ENCODE measurements at regions not wholly inside any gene's neighbourhood (a gene's known extent, or its start where the extent isn't known, plus 50 kb on each side); places are given as distances from the start of the nearest gene placed in this dataset.

GRCh38 chr2:161005170-161005569, 155.1 kb upstream of the TANK start:
- DNase-seq (ENCODE audit: low spot score), result no peak

- no peak for DNase-seq (ENCODE audit: low spot score)
These were observed 151.9 kb upstream of the TANK start for GRCh38 chr2:161008311-161008710.

DNA sequence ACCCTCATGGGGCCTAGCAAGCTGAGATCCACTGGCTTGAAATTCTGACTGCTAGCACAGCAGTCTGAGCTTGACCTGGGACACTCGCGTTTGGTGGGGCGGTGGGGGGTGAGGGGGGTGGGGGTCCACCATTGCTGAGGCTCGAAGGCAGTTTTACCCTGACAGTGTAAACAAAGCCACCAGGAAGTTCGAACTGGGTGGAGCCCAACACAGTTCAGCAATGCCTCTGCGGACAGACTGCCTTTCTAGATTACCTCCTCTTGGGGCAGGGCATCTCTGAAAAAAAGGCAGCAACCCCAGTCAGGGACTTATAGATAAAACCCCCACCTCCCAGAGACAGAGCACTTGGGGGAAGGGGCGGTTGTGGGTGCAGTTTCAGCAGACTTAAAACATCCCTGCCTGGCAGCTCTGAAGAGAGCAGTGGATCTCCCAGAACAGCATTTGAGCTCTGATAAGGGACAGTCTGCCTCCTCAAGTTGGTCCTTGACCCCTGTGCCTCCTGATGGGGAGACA, 149.7 kb upstream of the TANK start:
- DNase-seq (ENCODE audit: low spot score), result no peak

- no peak for DNase-seq (ENCODE audit: low spot score)
These were observed 142.3 kb upstream of the TANK start for GRCh38 chr2:161017780-161018470.

DNA sequence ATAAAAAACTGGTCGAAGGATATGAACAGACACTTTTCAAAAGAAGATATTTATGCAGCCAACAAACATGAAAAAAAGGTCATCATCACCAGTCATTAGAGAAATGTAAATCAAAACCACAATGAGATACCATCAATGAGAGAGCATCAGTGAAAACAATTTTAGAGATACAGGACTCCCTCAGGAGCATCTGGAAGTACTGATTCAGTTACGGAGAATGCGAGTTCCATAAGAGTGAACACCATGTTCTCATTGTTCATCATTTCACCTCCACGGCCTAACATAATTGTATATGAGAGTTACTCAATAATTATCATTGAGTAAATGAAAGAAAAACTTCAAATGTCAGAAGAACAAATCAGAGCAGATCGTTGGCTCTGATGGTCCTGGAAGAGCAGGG, 140.9 kb upstream of the TANK start:
- DNase-seq (ENCODE audit: low spot score), result no peak

DNA sequence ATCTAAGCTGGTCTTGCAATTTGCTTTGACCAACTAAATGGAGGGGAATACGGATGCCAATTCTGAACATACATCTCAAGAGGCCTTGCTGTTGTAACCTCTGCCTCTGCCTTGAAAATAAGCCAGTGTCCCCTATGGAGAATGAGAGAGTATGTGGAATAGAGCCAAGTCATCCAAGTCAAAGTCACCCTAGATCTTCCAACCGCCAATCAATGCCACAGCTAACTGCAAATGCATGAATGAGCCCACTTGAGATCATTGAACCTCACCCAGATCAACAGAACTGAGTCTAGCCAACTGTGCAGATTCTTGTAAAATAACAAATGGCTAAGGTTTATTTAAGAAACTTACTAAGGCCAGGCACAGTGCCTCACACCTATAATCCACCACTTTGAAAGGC, 139.8 kb upstream of the TANK start:
- DNase-seq (ENCODE audit: low spot score), result no peak

DNA sequence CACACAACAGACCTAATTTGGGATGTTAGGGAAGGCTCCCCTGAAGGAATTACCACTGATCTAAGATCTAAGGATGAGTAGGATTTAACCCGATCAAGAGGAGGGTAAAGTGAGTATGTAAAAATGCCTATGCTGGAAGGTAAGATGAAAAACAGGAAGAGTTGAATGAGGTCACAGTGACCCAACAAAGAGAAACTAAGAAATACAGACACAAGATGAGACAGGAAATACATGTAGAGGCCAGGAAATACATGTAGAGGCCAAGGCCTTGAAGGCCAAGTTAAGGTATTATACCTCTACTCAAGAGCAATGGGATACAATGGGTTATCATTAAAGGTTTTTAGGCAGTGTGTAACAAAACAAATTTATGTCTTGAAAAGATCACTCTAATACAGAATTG, 131.6 kb upstream of the TANK start:
- DNase-seq (ENCODE audit: low spot score), result no peak

- DNase-seq (ENCODE audit: low spot score), result no peak
These were observed 130.9 kb upstream of the TANK start for GRCh38 chr2:161029321-161029720.

- no peak for DNase-seq (ENCODE audit: low spot score)
These were observed 129.8 kb upstream of the TANK start for GRCh38 chr2:161030260-161031063.

DNA sequence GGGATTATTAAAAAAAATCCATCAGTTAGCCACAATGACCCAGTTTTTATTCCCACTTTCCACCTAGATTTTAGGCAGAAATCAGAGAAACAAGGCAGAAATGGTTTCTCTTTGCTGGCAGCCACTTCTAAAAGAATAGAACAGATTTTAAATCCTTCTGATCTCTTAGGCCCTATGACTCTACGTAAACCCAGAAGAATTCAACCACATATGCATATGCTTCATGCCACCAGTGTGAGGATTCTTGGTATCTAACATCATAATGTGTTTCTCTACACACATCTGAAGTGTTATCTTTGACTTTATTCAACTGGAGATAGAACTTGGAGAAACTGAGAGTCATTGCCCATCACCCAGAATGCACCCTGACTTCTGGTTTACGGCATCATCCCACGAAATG, 128.7 kb upstream of the TANK start:
- DNase-seq (ENCODE audit: low spot score), result no peak

GRCh38 chr2:161032635-161033034, 127.6 kb upstream of the TANK start:
- no peak for DNase-seq (ENCODE audit: low spot score)

DNA sequence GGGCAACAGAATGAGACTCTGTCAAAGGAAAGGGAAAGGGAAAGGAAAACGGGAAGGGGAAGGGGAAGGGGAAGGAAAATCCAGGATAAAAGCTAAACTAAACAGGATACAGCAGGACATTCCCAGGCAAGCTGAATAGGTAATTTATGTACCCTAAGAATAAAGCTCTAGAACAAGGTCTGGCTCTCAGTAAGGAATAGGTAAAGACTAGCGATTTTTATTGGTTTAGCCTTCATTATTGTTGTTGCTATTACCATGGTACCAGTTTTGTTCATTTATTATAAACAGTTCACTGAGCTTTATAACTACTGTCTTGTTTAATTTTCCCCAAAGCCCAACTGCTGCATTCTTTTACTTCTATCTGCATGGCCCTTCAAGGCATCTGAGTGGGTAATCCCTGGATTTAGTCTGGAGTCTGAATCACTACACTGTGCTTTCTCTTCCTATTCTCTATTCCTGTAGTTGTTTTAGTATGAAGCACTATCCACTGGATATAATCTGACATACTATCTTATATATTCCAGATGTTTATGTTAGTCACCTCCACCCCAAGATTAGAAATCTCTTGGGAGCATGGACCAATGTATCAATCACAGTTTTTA, 127.1 kb upstream of the TANK start:
- DNase-seq (ENCODE audit: low spot score), result no peak

- no peak for DNase-seq (ENCODE audit: low spot score)
These were observed 123.3 kb upstream of the TANK start for GRCh38 chr2:161036926-161037325.

DNA sequence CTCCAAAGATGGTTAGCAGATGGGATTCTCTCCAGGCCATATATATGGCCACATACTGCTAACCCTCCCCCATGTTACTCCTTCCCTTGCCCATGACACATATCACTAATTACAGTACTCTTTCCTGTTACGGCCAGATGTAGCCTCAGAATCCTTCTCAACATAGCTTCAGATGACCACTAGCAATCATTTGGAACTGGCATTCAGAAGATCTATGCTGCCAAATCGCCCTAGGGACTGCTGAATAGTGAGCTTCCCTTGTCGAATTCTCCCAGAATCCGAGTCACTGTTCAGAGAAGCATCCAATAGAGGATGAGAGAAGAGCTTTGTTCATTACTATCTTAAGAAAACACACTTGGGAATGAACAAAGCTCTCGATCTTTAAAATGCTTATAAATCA, 121.2 kb upstream of the TANK start:
- DNase-seq (ENCODE audit: low spot score), result no peak

DNA sequence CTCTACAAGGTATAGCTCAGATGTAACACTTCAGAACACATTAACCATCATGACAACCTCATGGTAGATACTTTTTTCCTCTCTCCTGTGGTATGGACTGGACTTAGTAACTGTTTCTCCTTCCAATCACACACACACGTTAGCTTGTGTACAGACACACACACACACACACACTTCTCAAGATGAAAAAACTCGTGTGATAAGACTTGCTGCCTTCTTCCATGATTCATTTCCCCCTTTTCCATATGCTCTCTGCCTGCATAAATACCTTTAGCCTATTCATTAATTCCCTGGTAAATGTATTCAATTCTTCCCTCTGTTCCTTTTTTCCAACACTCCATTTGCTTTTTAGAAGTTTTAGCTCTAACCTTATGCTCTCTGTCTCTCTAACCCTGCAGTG, 118.9 kb upstream of the TANK start:
- DNase-seq (ENCODE audit: low spot score), result no peak

- no peak for DNase-seq (ENCODE audit: low spot score)
These were observed 117.1 kb upstream of the TANK start for GRCh38 chr2:161042990-161043625.

DNA sequence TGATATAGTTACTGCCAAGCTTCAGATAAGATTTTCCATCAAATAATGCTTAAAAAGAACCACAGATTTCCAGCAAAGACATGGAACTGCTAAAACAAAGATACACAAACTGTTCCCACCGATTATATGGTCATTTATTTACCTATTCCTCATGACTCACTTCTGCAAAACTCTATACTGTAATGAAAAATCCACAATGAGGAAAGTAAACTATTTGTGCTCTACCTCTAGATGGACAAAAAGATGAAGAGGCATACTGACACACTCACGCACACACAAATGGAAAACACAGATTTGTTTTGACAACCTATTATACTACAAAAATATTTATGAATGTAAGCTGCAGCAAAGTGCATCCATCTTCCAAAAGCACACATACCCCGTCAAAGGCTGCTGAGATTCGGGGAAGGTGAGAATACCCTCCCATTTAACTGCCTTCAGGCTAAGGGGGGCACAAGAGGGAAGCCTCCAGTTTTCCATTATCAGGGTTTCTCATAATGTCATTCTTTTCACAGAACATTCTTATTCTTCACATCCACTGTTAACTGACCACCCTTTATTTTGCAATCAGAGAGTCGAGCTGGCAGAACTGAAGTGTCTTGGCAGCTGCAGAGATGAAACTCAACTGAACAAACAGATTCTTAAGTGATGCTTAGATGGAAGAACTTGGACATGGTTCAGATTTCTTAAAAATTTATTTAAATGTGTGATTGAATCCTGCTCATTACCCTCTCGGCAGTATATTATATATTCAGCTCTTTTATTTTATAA, 115.9 kb upstream of the TANK start:
- DNase-seq (ENCODE audit: low spot score), result no peak

DNA sequence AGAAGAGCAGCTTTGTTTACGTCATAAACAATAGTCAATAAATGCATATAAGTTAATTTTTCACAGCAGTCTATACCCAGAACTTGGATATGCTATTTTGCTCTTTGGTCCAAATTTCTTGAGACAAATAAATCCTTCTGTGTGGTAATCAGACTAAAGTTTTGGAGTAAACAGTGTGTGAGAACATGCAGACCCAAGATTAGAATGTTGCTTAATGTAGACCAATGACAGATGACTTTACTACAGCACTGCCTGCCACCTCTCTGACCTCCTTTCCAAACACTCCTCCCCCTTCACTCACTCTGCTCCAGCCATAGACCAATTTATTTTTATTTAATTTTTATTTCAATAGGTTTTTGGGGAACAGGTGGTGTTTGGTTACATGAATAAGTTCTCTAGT, 115.3 kb upstream of the TANK start:
- DNase-seq (ENCODE audit: low spot score), result no peak

DNA sequence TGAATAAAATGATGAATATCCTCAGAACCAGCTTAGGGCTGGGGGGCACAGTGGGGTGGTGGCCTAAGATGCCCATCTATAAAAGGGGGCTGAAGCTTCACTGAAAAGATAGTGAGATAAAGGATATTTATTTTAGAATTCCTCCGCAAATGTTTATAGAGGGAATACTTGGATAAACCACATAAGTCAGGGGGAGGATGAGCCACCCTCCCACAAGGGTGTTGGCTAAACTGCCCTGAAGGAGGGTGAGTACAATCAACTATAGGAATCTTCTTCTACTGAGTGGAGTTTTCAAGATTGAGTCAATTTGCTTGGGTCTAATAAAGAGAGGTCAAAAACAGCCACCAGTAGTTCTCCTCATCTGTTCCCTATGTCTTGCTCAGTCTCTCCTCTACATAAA, 114.5 kb upstream of the TANK start:
- no peak for DNase-seq (ENCODE audit: low spot score)

DNA sequence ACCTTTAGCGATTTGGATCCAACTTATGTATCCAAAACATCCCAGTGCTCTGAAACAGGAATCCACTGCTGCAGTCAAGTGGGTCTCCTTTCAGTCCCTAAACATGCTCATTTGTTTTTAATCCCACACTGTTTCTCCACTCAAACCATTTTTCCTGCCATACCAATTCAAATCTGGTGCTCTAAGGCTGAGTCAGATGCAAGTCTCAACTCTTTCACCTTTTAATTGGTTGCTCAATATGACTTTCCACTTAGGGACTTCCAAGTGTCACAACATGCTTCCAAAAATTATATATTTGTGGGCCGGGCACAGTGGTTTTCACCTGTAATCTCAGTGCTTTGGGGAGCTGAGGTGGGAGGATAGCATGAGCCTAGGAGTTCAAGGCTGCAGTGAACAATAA, 113.4 kb upstream of the TANK start:
- no peak for DNase-seq (ENCODE audit: low spot score)

DNA sequence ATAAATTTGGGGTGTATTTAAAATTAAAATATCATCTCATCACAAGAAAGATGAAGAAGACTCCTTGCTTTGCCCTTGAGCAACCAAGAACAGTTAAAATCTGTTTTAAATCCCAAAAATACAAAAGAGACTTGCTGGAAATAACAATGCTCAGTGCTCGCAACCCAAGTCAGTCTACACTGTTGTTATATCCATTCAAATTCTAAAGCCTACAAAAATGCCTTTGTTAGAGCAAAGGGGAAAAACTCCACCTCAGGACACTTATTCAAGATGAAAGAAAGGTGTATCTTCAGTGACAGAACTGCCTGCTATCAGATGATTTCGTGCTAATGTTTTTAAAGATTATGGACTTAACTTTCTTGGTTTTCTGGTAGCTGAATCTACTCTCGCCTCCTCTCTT, 111.9 kb upstream of the TANK start:
- no peak for DNase-seq (ENCODE audit: low spot score)

- no peak for DNase-seq (ENCODE audit: low spot score)
These were observed 110.7 kb upstream of the TANK start for GRCh38 chr2:161049559-161049958.

Measured in SK-N-DZ (cell line).